IPS-15b (cell line): ENCODE measurements at regions not wholly inside any gene's neighbourhood (a gene's known extent, or its start where the extent isn't known, plus 50 kb on each side); places are given as distances from the start of the nearest gene placed in this dataset.
"Not testable (repeated sequence)": the region's sequence is repeated elsewhere in the genome, so short reads cannot be mapped to it uniquely, and the experiment has no call there.

Source experiments
- H3K27me3 ChIP-seq: one replicate; pipeline ENCODE4 v1.6.1; 2013; ENCODE audit warnings: low read length; ENCODE audit not compliant: control insufficient read depth, insufficient read depth
- H3K36me3 ChIP-seq: one replicate; pipeline ENCODE4 v1.6.1; 2013; ENCODE audit warnings: low read length; ENCODE audit not compliant: control insufficient read depth, insufficient read depth
- H3K4me1 ChIP-seq: one replicate; pipeline ENCODE4 v1.6.1; 2013; ENCODE audit warnings: mild to moderate bottlenecking, low read length; ENCODE audit not compliant: control insufficient read depth, insufficient read depth
- H3K4me3 ChIP-seq: one replicate; pipeline ENCODE4 v1.5.1; 2013; ENCODE audit warnings: low read depth, low read length
- H3K9ac ChIP-seq: one replicate; pipeline ENCODE4 v1.6.1; 2013; ENCODE audit warnings: low read depth, mild to moderate bottlenecking, low read length
- H3K9me3 ChIP-seq: one replicate; pipeline ENCODE4 v1.6.1; 2013; ENCODE audit warnings: mild to moderate bottlenecking, low read length; ENCODE audit not compliant: control insufficient read depth, insufficient read depth

DNA sequence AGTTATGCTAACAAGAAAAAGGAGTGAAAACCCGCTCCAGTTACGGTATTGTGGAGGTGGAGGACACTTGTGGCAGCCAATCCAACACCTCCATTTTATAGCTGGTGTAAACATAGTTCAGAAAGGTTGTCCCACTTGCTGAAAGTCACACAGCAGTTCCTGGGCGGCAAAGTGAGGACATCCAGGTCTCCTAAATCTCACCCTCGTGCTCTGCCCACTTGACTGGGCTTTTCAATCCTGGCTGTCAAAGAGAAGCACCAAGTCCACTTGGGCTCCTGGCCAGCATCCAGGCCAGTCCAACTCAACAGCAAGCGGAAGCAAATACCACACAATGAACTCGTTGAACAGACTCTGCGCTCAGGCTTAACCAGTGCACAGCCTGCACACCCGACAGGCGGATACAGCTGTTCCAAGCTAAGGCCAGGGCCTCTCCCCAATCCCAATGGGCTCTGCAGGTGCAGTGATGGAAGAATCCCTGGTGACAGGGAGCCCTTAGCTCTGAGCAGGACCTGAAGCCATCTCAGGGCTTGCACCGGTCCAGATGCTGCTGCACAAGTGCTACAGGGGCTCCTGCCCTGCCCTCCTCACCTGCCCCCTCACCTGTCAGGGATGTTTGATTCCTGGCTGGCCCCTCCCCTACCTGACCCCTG is 89.8 kb upstream of the METTL9 start:
- H3K9me3 ChIP-seq, H3K9ac ChIP-seq, H3K4me1 ChIP-seq, H3K27me3 ChIP-seq, H3K4me3 ChIP-seq: not testable (repeated sequence)
- peaks cover 19% of the 10 kb centered on the region for H3K36me3 ChIP-seq

DNA sequence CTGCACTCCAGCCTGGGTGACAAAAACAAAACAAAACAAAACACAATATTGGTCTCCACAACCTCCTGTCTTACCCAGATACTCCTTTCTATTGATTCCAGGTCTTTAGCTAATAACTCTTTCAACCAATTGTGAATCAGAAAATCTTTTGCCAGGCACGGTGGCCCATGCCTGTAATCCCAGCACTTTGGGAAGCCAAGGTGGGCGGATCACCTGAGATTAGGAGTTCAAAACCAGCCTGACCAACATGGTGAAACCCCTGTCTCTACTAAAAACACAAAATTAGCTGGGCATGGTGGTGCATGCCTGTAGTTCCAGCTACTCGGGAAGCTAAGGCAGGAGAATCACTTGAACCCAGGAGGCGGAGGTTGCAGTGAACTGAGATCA is 88.5 kb upstream of the METTL9 start:
- H3K36me3 ChIP-seq = peaks cover 19% of the 10 kb centered on the region
- not testable (repeated sequence) for H3K27me3 ChIP-seq, H3K9me3 ChIP-seq, H3K4me1 ChIP-seq, H3K9ac ChIP-seq, H3K4me3 ChIP-seq

DNA sequence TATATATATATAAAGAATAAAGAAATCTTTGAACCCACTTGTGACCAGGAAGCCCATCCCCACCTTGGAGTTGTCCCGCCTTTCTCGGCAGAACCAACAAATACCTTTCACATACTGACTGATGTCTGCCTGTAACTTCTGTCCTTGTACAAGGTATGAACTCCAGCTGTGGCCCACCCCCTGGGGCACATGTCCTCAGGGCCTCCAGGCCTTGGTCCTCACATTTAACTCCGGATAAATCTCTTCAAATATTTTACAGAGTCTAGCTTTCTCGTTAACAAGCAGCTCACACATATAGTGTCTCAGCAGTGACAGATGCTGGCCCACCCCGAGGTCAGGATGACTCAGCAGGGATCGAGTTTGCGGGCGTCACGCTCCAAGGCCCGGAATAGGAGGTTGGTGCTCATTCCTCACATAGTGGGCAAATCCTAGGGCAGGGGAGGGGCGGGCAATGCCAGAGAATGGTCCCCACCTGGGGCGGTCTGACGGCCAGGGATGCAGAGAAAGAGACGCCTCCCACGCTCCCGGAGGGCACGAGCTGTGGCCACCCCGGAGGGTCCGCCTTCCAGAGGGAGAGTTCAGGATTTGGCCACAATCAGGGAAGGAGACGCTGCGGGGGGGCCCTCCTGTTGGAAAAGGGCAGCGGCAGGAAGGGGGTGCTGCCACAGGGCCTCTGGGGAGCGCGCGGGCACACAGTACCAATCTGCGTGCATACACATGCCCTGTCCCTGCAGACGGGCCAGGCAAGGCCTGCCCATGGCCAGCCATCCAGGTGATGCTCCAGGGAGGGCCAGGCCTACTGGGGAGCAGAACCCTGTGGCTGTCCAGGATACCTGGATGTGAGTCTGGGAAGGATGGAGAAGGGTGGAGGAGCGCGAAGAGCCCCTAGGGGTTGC is 87.8 kb upstream of the METTL9 start:
- not testable (repeated sequence) for H3K27me3 ChIP-seq, H3K9ac ChIP-seq, H3K9me3 ChIP-seq, H3K4me3 ChIP-seq, H3K4me1 ChIP-seq
- H3K36me3 ChIP-seq = peaks cover 19% of the 10 kb centered on the region

DNA sequence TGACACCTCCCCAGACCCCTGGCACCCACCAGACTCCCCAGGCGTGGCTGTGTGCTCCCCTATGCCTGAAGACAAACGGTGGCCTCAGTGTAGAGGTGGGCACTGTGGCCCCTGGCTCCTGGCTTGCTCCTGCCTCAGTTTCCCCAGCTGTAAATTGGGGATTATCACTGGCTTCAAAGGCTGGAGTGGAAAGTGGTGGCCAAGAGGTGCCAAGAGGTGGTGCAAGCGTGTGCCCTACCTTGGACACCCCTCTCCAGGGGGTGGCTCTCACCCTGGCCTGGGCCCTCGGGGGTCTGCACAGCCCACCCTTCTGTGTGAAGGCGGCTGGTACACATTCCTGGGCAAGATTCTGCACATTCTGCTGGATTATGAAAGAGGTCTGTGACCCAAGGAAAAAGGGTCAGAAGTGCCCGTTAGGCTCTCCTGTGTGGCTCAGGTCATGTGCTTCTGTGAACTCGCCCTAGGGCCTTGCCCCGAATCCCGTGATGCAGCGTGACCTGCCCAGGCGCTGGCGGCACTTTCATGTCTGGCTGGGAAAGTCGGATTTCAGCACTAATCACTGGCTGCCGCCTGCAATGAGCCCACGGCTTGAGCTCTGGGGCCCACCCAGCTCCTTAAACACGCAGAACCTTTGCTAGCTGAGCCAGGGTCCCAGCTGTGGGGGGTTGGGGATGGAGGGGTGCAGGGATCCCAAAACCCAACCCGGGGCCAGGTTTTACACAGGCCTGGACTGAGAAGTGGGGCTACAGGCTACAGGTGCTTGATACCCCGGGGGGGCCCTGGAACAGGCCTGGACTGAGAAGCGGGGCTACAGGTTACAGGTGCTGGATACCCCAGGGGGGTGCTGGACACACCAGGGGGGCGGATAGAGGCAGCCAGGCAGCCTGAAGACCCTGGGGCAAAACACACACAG is 86.8 kb upstream of the METTL9 start:
- H3K4me1 ChIP-seq, H3K9ac ChIP-seq, H3K9me3 ChIP-seq, H3K4me3 ChIP-seq, H3K27me3 ChIP-seq: not testable (repeated sequence)
- H3K36me3 ChIP-seq = peaks cover 18% of the 10 kb centered on the region

DNA sequence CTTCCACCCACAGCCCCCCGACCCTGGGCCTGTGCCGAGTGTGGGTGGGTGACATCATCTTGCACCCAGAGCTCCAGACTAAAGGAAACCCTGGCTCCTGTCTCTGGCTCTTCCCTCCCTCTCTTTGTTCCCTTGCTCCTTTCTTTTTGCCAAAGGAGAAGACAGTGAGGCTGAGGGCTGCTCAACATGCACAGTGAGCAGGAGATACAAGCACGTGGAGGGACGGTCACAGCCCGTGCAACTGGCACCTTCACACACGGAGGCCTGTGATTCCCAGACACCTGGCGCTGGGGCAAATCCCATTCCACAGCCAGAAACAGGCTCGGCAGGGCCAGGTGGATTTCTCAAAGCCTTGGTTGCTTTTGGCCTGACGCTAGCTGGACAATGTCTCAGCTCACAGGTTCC is 86.0 kb upstream of the METTL9 start:
- H3K27me3 ChIP-seq, H3K4me3 ChIP-seq, H3K9ac ChIP-seq, H3K4me1 ChIP-seq, H3K9me3 ChIP-seq: not testable (repeated sequence)
- H3K36me3 ChIP-seq = peaks cover 13% of the 10 kb centered on the region

DNA sequence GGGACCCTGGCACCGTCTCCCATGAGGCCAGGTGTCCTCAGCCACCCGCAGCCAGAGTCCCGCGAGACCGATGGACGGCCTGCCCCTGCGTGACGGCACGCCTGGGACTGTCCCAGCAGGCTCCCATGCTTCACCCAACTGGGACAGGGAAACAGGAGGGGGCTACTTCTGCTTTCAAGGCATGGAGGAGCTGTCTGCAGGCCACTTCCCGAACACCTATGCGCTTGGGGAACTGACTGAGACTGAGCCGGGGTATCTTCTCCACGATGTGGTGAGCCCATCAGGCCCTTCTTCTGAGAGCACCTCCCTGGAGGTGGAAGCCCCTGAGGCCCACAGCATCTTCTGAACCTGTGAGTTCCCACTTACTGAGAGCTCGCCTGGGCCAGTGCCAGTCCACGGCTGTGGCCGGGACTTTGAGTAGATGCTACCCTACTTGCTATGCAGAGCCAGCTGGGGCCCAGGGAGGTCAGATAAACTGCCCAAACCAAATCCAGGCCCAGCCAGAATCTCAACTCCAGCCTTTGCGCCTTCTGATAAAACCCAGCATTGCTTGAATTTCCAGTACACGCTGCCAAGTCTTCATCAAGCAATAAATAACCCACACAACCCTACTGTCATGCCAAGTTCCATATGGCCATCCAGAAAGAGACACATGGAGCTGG is 85.4 kb upstream of the METTL9 start:
- H3K4me1 ChIP-seq, H3K9me3 ChIP-seq, H3K4me3 ChIP-seq, H3K27me3 ChIP-seq, H3K9ac ChIP-seq, H3K36me3 ChIP-seq: not testable (repeated sequence)

DNA sequence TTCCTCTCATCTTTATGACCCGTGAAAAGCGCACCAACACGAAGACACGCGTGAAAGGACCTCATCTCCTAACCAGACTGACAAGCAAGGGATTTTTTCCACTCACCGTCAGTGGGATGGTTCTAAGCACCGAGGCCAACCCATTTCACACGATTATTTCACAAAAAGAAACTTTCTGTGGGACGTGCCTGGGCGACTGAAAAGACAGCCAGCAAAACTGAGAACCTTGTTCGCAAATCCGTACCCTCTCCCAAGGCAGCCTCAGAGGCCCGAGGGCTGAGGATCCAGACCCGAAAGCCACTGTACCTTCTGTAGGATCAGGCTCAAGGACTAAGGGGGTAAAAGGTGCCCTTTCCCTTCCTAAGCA is 84.9 kb upstream of the METTL9 start:
- not testable (repeated sequence) for H3K9ac ChIP-seq, H3K36me3 ChIP-seq

DNA sequence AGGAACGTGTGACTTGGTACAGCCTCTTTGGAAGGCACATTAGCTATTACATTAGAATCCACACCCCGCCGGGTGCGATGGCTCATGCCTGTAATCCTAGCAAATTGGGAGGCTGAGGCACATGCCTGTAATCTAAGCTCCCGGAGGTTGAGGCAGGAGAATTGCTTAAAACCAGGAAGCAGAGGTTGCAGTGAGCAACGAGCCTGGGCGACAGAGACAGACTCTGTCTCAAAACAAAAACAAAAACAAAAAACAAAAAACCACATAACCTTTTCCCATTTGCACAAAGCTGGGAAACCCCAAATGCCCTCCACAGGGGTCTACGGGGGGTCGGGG is 82.7 kb upstream of the METTL9 start:
- not testable (repeated sequence) for H3K4me3 ChIP-seq, H3K9me3 ChIP-seq, H3K27me3 ChIP-seq, H3K9ac ChIP-seq, H3K36me3 ChIP-seq, H3K4me1 ChIP-seq

More for the DNA sequence above, 84.9 kb upstream of the METTL9 start:
- H3K4me3 ChIP-seq, H3K9me3 ChIP-seq, H3K4me1 ChIP-seq, H3K27me3 ChIP-seq: not testable (repeated sequence)

DNA sequence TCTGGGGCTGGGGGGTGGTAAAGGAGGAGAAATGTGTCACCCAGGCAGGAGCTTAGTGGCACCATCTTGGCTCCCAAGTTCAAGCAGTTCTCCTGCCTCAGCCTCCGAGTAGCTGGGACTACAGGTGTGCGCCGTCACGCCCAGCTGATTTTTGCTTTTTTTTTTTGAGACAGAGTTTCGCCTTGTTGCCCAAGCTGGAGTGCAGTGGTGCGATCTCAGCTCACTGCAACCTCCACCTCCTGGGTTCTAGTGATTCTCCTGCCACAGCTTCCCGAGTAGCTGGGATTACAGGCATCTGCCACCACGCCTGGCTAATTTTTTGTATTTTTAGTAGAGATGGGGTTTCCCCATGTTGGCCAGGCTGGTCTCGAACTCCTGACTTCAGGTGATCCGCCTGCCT is 82.1 kb upstream of the METTL9 start:
- not testable (repeated sequence) for H3K27me3 ChIP-seq, H3K9me3 ChIP-seq, H3K36me3 ChIP-seq, H3K4me3 ChIP-seq, H3K9ac ChIP-seq, H3K4me1 ChIP-seq

DNA sequence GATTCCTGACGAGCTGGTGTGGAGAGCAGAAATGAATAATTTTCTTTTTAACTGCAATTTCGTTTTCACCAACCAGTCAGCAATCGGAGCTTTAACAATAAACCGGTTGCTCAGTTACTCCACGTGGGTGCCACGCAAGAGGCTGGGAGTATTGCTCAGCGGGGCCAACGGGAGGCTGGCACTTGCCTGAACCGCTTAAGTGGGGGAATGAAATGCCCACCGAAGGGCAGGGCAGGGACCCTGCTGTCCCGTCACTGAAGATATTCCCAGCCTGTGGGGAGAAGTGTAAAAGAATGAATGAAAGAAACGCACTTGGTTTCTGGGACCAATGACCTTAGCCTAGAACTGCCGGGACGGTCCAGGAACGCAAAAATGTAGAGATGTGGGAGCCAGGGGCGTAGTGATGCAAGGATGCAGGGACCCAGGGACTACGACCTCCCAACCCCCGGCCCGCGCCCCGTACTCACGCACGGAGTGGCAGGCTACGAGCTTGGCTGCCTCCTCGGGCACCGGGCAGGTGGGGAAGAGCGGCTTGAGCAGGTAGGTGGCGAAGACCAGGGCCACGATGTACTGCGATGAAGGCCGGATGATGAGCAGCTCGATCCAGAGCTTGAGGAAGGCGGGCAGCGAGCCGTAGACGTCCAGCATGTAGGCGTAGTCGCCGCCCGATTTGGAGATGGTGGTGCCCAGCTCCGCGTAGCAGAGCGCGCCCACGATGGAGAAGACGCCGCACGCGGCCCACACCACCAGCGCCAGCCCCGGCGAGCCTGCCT is 79.8 kb upstream of the METTL9 start:
- not testable (repeated sequence) for H3K9me3 ChIP-seq, H3K27me3 ChIP-seq, H3K4me1 ChIP-seq, H3K36me3 ChIP-seq
- H3K9ac ChIP-seq = peak overlapping the region; percentile 83
- peak overlapping the region; percentile 87 for H3K4me3 ChIP-seq
